Middle frontal gyrus (tissue), 1 donor: ENCODE measurements at regions not wholly inside any gene's neighbourhood (a gene's known extent, or its start where the extent isn't known, plus 50 kb on each side); places are given as distances from the start of the nearest gene placed in this dataset.

Experiments
- DNase-seq: peaks from one replicate; pipeline ENCODE4 v3.0.0-alpha.2; 2015; ENCODE audit warnings: low spot score; ENCODE audit errors: extremely low spot score

- DNase-seq: no peak
Observed at GRCh38 chr18:71020342-71021029, 731.6 kb downstream of the SOCS6 start.

- DNase-seq: no peak
Observed at GRCh38 chr18:71018816-71019215, 730.0 kb downstream of the SOCS6 start.

GRCh38 chr18:71012789-71013188 lies 723.9 kb downstream of the SOCS6 start:
- DNase-seq: no peak

- no peak for DNase-seq
Observed at GRCh38 chr18:71011389-71011788, 722.5 kb downstream of the SOCS6 start.

- DNase-seq: no peak
Observed at GRCh38 chr18:71008257-71008656, 719.4 kb downstream of the SOCS6 start.

- no peak for DNase-seq
Observed at GRCh38 chr18:71001597-71001996, 712.8 kb downstream of the SOCS6 start.

GRCh38 chr18:70998490-70998889 lies 709.6 kb downstream of the SOCS6 start:
- no peak for DNase-seq

- DNase-seq: no peak
Observed at GRCh38 chr18:70994116-70994515, 705.3 kb downstream of the SOCS6 start.

- DNase-seq: no peak
Observed at GRCh38 chr18:70991577-70991976, 702.7 kb downstream of the SOCS6 start.

- no peak for DNase-seq
Observed at GRCh38 chr18:70985948-70986347, 697.1 kb downstream of the SOCS6 start.

GRCh38 chr18:70982292-70982691 lies 693.4 kb downstream of the SOCS6 start:
- no peak for DNase-seq

- DNase-seq: no peak
Observed at GRCh38 chr18:70981400-70982140, 692.7 kb downstream of the SOCS6 start.

GRCh38 chr18:70973626-70974025 lies 684.8 kb downstream of the SOCS6 start:
- no peak for DNase-seq

GRCh38 chr18:70966419-70966818 lies 677.6 kb downstream of the SOCS6 start:
- DNase-seq: no peak

GRCh38 chr18:70961939-70962338 lies 673.1 kb downstream of the SOCS6 start:
- DNase-seq: no peak

- DNase-seq: no peak
Observed at GRCh38 chr18:70956554-70956953, 667.7 kb downstream of the SOCS6 start.

GRCh38 chr18:70936160-70936559 lies 647.3 kb downstream of the SOCS6 start:
- DNase-seq: no peak

GRCh38 chr18:70931942-70932814 lies 643.3 kb downstream of the SOCS6 start:
- peak; percentile 24 for DNase-seq

- DNase-seq: no peak
Observed at GRCh38 chr18:70920840-70921374, 632.1 kb downstream of the SOCS6 start.

GRCh38 chr18:70907673-70908072 lies 618.8 kb downstream of the SOCS6 start:
- DNase-seq: no peak

GRCh38 chr18:70892381-70892780 lies 603.5 kb downstream of the SOCS6 start:
- DNase-seq: no peak

GRCh38 chr18:70870292-70870691 lies 581.4 kb downstream of the SOCS6 start:
- DNase-seq: no peak
